GM12874 (cell line): ENCODE measurements at regions not wholly inside any gene's neighbourhood (a gene's known extent, or its start where the extent isn't known, plus 50 kb on each side); places are given as distances from the start of the nearest gene placed in this dataset.

Experiments
- CTCF ChIP-seq: IDR thresholded peaks from 2 replicates; pipeline ENCODE4 v1.5.1; 2011; ENCODE audit warnings: low read depth, mild to moderate bottlenecking, control low read depth, low read length, moderate library complexity; ENCODE audit not compliant: insufficient read depth

GRCh38 chr16:64892835-64893785 is 228.8 kb downstream of the CDH11 start:
- TF ChIP-seq CTCF = no peak

GRCh38 chr16:64889446-64889845 is 232.4 kb downstream of the CDH11 start:
- TF ChIP-seq CTCF = no peak

- no peak for TF ChIP-seq CTCF
Observed at GRCh38 chr16:64887651-64888050, 234.2 kb downstream of the CDH11 start.

GRCh38 chr16:64882078-64882784 is 239.6 kb downstream of the CDH11 start:
- TF ChIP-seq CTCF = no peak

GRCh38 chr16:64880994-64881393 is 240.9 kb downstream of the CDH11 start:
- TF ChIP-seq CTCF = no peak

- no peak for TF ChIP-seq CTCF
Observed at GRCh38 chr16:64880006-64880405, 241.9 kb downstream of the CDH11 start.

GRCh38 chr16:64878940-64879339 is 242.9 kb downstream of the CDH11 start:
- TF ChIP-seq CTCF = no peak
